Stimulated activated CD8-positive, alpha-beta memory T cell treated with anti-CD3 and anti-CD28 coated beads, Interleukin-4, amount 100 ng/mL, for 48 hours (primary cell): ENCODE measurements at regions not wholly inside any gene's neighbourhood (a gene's known extent, or its start where the extent isn't known, plus 50 kb on each side); places are given as distances from the start of the nearest gene placed in this dataset.

Source experiments
- DNase-seq: peaks from one replicate; pipeline ENCODE4 v3.0.0-alpha.2; 2020

GRCh38 chr2:221097949-221098348 is 474.2 kb downstream of the EPHA4 start:
- DNase-seq: no peak

GRCh38 chr2:221100467-221101089 is 471.5 kb downstream of the EPHA4 start:
- DNase-seq: no peak

- no peak for DNase-seq
Observed at GRCh38 chr2:221102896-221103688, 469.0 kb downstream of the EPHA4 start.

GRCh38 chr2:221103930-221104329 is 468.2 kb downstream of the EPHA4 start:
- no peak for DNase-seq

GRCh38 chr2:221104361-221104811 is 467.7 kb downstream of the EPHA4 start:
- no peak for DNase-seq

GRCh38 chr2:221106241-221106640 is 465.9 kb downstream of the EPHA4 start:
- no peak for DNase-seq

- no peak for DNase-seq
Observed at GRCh38 chr2:221107424-221107823, 464.7 kb downstream of the EPHA4 start.

GRCh38 chr2:221109552-221109951 is 462.6 kb downstream of the EPHA4 start:
- DNase-seq: no peak

- no peak for DNase-seq
Observed at GRCh38 chr2:221111739-221112138, 460.4 kb downstream of the EPHA4 start.

GRCh38 chr2:221112744-221113143 is 459.4 kb downstream of the EPHA4 start:
- DNase-seq: no peak

- DNase-seq: no peak
Observed at GRCh38 chr2:221115944-221116343, 456.2 kb downstream of the EPHA4 start.

- DNase-seq: no peak
Observed at GRCh38 chr2:221120643-221121042, 451.5 kb downstream of the EPHA4 start.

GRCh38 chr2:221123396-221123795 is 448.7 kb downstream of the EPHA4 start:
- DNase-seq: no peak

- no peak for DNase-seq
Observed at GRCh38 chr2:221124532-221125240, 447.4 kb downstream of the EPHA4 start.

GRCh38 chr2:221125691-221126090 is 446.4 kb downstream of the EPHA4 start:
- DNase-seq: no peak

GRCh38 chr2:221129657-221130056 is 442.4 kb downstream of the EPHA4 start:
- no peak for DNase-seq

GRCh38 chr2:221130431-221130830 is 441.7 kb downstream of the EPHA4 start:
- no peak for DNase-seq

GRCh38 chr2:221133941-221134340 is 438.2 kb downstream of the EPHA4 start:
- DNase-seq: no peak

GRCh38 chr2:221134718-221135117 is 437.4 kb downstream of the EPHA4 start:
- DNase-seq: no peak

- no peak for DNase-seq
Observed at GRCh38 chr2:221135699-221136098, 436.4 kb downstream of the EPHA4 start.

- DNase-seq: no peak
Observed at GRCh38 chr2:221137385-221137784, 434.7 kb downstream of the EPHA4 start.

GRCh38 chr2:221142341-221142740 is 429.8 kb downstream of the EPHA4 start:
- DNase-seq: no peak

- no peak for DNase-seq
Observed at GRCh38 chr2:221143231-221143630, 428.9 kb downstream of the EPHA4 start.

- DNase-seq: no peak
Observed at GRCh38 chr2:221144909-221145308, 427.2 kb downstream of the EPHA4 start.
